Gastroesophageal sphincter (tissue), 3 donors: ENCODE measurements at regions not wholly inside any gene's neighbourhood (a gene's known extent, or its start where the extent isn't known, plus 50 kb on each side); places are given as distances from the start of the nearest gene placed in this dataset.

Experiments used
- CTCF ChIP-seq, 4 experiments: fragments of 200-600 bp in 2 of 4; fragments of 450-650 bp in 2 of 4; sonication (generic) in 1 of 4; IDR thresholded peaks; one replicate each; pipeline ENCODE4 v1.5.1; 2017 to 2019; ENCODE audit warnings: antibody characterized with exemption in 4 of 4, mild to moderate bottlenecking in 2 of 4, moderate library complexity in 2 of 4
- POLR2A ChIP-seq, 2 donors: fragments of 450-650 bp; IDR thresholded peaks; one replicate each; pipeline ENCODE4 v1.6.1; 2017; ENCODE audit warnings: antibody characterized with exemption in 2 of 2, mild to moderate bottlenecking in 2 of 2, moderate library complexity in 1 of 2

GRCh38 chr11:69216647-69217051 is 60.9 kb downstream of the SMIM38 start:
- TF ChIP-seq CTCF (IDR thresholded peaks at IDR 0.05) (no peak), POLR2A (IDR thresholded peaks at IDR 0.05) (no peak)
